GM13977 (cell line): ENCODE measurements at regions not wholly inside any gene's neighbourhood (a gene's known extent, or its start where the extent isn't known, plus 50 kb on each side); places are given as distances from the start of the nearest gene placed in this dataset.
"Not testable (repeated sequence)": the region's sequence is repeated elsewhere in the genome, so short reads cannot be mapped to it uniquely, and the experiment has no call there.

Experiments
- DNase-seq: peaks from one replicate; pipeline ENCODE4 v3.0.0; 2012; ENCODE audit warnings: low spot score
- CTCF ChIP-seq: IDR thresholded peaks from 2 replicates; pipeline ENCODE4 v1.5.1; 2012; ENCODE audit warnings: mild to moderate bottlenecking, control low read depth; ENCODE audit not compliant: insufficient read depth; ENCODE audit errors: extremely low read depth, missing control alignments
- in situ Hi-C: fragments of 300-500 bp; cut with MboI; formaldehyde crosslinking; loops from one replicate; pipeline ENCODE4 v1.12.0; 2022; ENCODE audit warnings: low sequenced_read_pairs, low pct_unique_long_range_greater_than_20kb, mixed read lengths, inconsistent platforms; ENCODE audit not compliant: unreplicated experiment

- in situ Hi-C loops, result no loop called here
- no peak for DNase-seq
- TF ChIP-seq CTCF, result no peak
Observed at GRCh38 chr13:26853323-26853722, 92.7 kb upstream of the GPR12 start.

- no peak for DNase-seq
- in situ Hi-C loops, result no loop called here
- TF ChIP-seq CTCF, result no peak
Observed at GRCh38 chr13:26847281-26847680, 86.7 kb upstream of the GPR12 start.

GRCh38 chr13:26845063-26845462, 84.5 kb upstream of the GPR12 start:
- in situ Hi-C loops, DNase-seq: not testable (repeated sequence)

- TF ChIP-seq CTCF, result no peak
- no peak for DNase-seq
- in situ Hi-C loops, result no loop called here
Observed at GRCh38 chr13:26839682-26840081, 79.1 kb upstream of the GPR12 start.

GRCh38 chr13:26838821-26839220, 78.2 kb upstream of the GPR12 start:
- TF ChIP-seq CTCF, result no peak
- in situ Hi-C loops, result no loop called here
- DNase-seq, result no peak

- in situ Hi-C loops, result no loop called here
- no peak for DNase-seq
- no peak for TF ChIP-seq CTCF
Observed at GRCh38 chr13:26837997-26838396, 77.4 kb upstream of the GPR12 start.

- in situ Hi-C loops, result no loop called here
- no peak for TF ChIP-seq CTCF
- no peak for DNase-seq
Observed at GRCh38 chr13:26837102-26837501, 76.5 kb upstream of the GPR12 start.

- in situ Hi-C loops, result no loop called here
- no peak for DNase-seq
- no peak for TF ChIP-seq CTCF
Observed at GRCh38 chr13:26836626-26837025, 76.0 kb upstream of the GPR12 start.
